ENCODE measurements at regions not wholly inside any gene's neighbourhood (a gene's known extent, or its start where the extent isn't known, plus 50 kb on each side); places are given as distances from the start of the nearest gene placed in this dataset.
"Not testable (repeated sequence)": the region's sequence is repeated elsewhere in the genome, so short reads cannot be mapped to it uniquely, and the experiment has no call there.

DNA sequence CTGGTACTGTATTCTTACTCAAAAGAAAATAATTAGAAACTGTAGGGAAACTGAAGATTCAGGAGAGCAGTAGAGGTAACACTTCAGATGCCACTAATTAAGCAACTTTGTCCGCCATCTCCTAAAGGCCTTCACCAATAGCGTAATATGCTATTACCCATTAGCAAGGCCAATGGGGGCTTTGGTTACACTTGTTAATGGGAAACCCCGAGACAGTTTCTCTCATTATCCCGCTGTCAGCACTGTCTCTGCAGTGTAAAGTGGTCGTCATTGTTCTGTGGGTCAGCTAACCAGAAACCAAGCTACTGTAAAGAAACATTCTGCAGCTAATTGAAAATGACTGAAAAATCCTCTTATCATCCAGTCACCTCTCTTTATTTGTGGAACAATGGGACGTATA, 468.0 kb upstream of the POU3F2 start:
- no peak for DNase-seq

DNA sequence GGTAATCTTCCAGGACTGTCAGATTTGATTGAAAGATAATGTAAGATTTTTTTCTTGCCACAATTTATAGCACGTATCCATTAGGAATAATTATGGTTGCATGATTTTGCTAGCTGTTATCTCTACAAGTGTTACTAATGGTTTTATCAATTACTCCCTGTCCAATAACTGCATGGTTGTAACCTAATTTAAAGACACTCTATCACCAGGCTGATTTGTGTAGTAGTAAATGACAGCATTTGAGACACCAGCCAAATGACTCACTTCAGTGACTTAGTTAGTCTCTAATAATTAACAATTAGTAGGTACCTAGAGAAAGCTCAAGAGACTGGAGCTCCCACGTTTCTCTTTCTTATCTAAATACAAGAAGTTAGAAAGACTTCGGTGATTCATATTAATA, 453.8 kb upstream of the POU3F2 start:
- DNase-seq: no peak

- no peak for DNase-seq
Observed at GRCh38 chr6:98382246-98382645, 452.1 kb upstream of the POU3F2 start.

GRCh38 chr6:98384334-98384733, 450.0 kb upstream of the POU3F2 start:
- DNase-seq: no peak

DNA sequence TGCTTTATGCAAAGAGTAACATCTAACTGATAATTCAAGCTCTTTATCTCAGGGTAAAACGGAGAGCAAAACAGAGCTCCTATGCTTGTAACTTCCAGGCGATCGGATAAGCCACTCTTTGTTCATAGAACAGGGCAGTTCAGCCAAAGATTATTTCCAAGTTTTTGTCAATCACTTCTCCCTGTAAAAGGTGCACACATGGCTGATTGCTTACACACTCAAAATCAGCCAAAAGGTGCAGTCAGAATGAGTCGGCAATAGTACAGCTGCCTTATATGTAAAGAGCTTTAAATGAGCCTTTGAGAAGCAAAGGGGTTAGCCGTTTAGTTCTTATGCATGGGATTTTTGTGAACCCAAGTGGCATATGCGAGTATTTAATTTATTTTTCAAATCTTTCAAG, 449.6 kb upstream of the POU3F2 start:
- DNase-seq: no peak

DNA sequence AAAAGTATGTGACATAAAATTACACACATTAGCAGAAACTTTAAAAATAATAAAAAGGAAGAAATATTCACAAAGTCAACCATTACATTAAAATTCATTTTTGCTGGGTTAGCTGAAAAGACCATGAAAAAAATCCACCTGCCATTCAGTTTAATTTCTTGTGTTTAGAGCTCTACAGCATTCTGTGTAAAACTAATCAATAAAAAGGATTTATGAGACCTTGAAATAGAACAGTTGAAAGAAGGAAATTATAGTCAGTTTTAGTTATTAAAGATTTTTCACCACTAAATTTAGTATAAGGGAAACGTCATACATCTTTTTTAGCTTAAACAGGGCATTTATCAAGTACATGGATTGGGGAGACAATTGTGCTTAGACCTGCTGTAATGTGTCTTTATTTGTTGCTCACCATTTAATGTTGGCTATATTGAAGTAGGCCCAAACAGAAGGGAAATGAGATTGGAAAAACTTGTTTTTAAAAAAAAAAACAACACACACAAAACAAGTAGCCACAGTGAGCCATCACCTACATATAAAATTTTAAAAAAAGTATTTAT, 438.7 kb upstream of the POU3F2 start:
- no peak for DNase-seq

DNA sequence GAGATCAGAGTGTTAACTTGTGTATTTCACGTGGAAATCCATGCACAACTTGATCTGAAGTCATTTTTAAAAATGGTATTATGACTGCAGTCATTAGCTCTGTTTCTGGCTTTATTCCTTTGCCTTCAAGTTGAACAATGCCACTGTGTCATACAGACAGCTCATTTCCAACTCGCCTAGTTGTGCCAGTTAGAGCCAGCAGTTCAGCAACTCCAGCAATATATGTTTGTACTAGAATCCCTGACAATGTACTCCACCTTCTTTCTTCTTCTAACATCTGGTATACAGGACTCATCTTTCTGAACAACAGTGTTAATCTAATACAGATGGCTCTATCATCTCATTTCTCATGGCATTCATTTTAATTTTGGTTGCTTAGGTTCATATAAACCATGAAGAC, 418.3 kb upstream of the POU3F2 start:
- no peak for DNase-seq

DNA sequence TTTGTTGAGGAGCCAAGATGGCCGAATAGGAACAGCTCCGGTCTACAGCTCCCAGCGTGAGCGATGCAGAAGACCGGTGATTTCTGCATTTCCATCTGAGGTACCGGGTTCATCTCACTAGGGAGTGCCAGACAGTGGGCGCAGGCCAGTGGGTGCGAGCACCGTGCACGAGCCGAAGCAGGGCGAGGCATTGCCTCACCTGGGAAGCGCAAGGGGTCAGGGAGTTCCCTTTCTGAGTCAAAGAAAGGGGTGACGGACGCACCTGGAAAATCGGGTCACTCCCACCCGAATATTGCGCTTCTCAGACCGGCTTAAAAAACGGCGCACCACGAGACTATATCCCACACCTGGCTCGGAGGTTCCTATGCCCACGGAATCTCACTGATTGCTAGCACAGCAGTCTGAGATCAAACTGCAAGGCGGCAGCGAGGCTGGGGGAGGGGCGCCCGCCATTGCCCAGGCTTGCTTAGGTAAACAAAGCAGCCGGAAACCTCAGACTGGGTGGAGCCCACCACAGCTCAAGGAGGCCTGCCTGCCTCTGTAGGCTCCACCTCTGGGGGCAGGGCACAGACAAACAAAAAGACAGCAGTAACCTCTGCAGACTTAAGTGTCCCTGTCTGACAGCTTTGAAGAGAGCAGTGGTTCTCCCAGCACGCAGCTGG, 417.7 kb upstream of the POU3F2 start:
- DNase-seq: not testable (repeated sequence)

GRCh38 chr6:98433325-98434056, 400.9 kb upstream of the POU3F2 start:
- no peak for DNase-seq

- DNase-seq: no peak
Observed at GRCh38 chr6:98443633-98444032, 390.7 kb upstream of the POU3F2 start.

DNA sequence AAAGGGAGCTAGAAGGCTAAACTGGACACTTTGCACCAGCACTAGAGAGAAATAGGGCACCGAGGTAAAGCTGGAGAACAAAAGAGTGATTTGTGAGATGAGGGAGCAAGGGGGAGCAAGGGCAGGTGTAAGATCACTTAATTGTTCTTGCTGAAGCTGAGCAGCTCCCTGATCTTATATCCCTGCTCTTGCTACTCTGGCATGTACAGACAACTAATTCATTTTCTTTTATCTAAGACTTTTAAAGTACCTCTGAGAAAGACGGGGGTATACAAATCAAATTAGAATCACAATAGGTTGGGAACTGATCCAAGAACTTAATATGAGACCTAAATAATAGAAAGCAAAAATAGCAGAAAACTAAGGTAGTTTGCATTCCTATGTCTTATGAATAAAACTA, 381.7 kb upstream of the POU3F2 start:
- no peak for DNase-seq

- no peak for DNase-seq
Observed at GRCh38 chr6:98454809-98455322, 379.5 kb upstream of the POU3F2 start.

DNA sequence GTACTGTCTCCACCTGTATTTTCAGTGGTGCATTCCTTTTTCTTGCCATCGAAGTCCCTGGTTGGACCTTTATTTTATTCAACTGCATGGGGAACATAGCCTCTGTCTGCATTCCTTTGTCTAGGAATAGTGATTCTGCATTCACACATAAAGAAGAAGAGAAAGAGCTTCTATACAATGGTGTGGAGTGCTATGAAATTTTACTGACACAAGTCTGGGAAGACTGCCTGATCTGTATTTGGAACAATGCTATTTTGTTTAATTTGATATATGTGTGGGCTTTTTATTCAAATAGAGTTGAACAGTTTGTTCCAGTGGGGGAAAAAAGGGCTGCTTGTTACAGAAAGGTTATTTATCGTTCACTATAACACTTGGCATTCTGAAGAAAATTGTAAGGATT, 375.7 kb upstream of the POU3F2 start:
- no peak for DNase-seq

DNA sequence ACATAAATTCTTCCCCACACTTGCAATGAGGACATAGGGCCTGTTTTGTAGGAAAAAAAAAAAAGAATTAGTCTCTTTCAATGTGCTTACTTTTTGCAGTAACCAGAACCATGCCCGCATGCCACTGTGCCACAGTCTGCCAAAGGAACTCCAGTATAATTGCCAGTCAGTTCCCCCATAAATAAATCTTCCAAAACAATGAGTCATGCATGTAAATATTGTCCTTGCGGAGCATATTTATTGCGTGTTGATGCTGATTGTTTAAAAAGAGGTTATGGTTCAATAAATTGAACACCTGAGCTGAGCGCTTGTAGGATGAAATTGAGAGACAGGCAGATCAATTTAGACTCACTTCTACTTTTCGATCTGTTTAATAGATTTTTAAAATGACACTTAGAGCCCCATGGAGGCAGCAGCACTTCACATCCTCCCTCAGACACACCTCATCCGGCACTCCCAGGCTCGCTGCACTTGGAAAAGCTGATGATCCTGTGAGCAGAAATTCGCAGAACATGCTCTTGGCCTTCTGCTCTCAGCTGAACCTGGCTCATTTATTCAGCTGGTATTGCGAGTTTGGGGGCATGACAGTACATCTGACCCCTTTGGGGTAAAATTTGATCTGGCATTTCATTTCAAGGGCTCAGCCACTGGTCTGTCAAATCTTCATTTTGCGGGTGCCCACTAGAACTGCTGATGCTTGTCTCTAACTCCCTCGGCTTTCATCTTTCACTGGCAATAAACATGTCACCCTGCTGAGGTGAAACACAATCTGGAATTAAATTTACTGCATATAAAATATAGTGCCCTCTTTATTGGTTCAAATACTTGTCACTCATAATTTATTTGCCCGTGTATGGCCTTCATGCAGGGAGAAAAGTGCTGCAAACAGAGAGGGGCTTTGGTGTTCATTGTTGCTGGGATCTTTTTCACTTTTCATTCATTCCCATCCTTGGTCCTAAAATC, 371.1 kb upstream of the POU3F2 start:
- DNase-seq: peak; percentile 49

DNA sequence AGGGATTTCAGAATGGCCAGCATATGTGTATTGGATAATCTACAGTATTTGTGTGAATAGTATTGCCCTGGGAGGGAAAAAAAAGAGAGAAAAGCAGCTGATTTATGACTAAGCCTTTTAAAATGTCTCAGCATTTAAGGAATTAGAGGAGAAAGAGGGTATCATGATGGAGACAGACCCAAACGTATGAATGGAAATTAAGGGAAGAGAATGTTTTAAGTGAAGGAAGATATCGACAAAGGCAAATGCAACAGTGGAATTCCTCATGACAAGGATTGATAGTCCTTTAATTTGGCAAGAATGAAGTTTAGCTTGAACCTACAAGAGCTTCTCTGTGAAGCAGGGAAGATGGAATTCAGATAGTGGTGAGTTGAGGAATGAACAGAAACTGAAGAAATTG, 367.3 kb upstream of the POU3F2 start:
- DNase-seq: no peak

DNA sequence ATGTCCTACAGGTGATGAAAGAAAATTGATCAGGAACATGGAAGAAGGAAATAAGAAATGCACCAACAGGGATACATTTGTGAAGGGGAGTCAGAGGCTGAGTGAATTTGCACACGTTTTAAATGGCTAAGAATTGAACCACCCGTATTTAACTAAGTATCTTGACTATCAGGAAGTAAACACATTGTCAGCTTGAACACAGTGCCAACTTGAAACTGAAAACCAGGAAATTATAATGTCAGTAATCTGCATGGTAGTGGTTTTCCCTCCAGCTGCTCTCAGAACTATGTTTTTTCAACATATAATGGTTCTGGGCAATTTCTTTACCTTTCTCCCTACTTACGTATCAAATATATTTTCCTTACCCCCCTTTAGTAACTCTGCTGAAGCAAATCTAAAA, 366.5 kb upstream of the POU3F2 start:
- DNase-seq: no peak

GRCh38 chr6:98469141-98469540, 365.2 kb upstream of the POU3F2 start:
- DNase-seq: no peak

GRCh38 chr6:98470821-98471220, 363.6 kb upstream of the POU3F2 start:
- DNase-seq: no peak

GRCh38 chr6:98471444-98471843, 362.9 kb upstream of the POU3F2 start:
- no peak for DNase-seq

DNA sequence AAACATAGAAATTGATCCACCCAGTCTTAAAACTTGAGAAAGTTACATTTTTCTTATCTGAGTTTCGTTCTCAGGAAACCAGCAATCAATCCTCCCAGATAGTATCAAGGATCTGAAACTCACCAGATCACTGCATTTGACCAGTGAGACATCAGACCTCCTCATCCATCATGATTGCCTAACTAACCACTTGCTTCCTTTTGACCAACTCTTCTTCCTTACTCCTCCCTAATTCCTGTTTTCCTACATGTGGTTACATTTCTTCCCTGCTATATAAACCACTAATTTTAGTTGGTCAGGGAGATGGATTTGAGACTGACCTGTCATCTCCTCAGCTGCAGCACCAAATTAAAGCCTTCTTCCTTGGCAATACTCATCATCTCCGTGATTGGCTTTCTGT, 357.1 kb upstream of the POU3F2 start:
- no peak for DNase-seq

DNA sequence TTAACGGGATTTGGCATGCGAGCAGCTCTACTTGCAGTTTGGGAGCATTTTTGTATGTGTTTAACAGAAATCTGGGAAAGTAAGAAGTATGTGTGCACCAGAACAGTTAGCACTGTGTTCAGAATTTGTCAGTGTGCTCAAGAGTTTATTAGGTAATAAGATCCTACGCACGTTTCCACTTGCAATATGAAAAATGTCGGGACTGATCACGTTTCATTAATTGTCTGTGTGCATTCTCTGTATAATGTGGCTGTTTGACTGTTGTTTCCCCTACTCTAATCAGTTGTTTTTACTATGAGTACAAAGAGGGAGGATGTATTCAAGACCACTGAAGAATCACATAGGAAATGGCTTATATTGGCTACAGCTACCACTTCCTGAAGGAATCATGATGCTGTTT, 349.7 kb upstream of the POU3F2 start:
- no peak for DNase-seq

DNA sequence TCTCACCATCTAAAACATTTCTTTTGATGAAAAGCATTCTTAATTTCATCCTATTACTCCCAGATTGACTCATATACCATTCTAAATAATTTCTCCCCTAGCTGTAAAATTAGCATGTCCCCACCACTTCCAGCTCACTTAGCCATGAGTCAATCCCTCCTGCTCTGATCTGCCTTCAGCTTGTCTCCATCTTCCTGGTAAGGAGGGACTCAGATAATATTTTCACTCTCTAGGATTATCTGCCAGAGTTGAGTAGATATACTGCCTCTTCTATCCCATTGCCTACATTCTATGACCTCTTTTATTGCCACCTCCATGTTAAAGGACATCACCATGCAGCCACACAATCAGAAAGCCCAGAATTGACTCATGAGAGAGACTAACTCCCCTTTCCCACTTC, 348.8 kb upstream of the POU3F2 start:
- DNase-seq: no peak

DNA sequence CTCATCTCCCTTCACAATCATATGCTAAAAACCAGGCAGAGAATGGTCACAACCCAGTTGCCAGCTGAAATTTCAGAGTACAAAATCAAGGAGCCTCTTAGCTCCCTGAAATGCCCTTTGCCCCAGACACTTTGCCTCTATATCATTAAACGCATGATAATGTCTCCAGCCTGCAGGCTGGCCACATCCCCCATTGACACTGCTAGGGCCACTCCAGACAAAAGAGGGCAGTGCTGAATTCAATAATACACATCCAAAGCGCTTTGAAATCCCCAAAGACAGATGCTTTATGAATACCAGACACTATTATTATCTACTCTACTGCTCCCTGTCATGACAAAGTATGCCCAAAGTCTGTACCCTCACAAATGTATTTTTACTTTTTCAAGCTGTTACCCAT, 348.3 kb upstream of the POU3F2 start:
- DNase-seq: no peak

All from NCI-H1417 treated with DMSO at 0.1 percent for 48 hours (cell line).